ENCODE measurements at regions not wholly inside any gene's neighbourhood (a gene's known extent, or its start where the extent isn't known, plus 50 kb on each side); places are given as distances from the start of the nearest gene placed in this dataset.

- WGBS, 2 donors, result 92 to 97% methylated on average over 2 of the region's 2 CpGs
- no peak for TF ChIP-seq POLR2A (IDR thresholded peaks at IDR 0.05)
- no peak for TF ChIP-seq CTCF (IDR thresholded peaks at IDR 0.05)
- H3K27ac ChIP-seq, result no peak overlapping the region
- H3K36me3 ChIP-seq (replicated peaks in 1 of 2; ENCODE audit: insufficient read depth in 1 of 2, low read depth in 2 of 2), result no peaks in the 10 kb centered on the region
- H3K4me1 ChIP-seq, result no peaks in the 10 kb centered on the region
- no peak overlapping the region for H3K4me3 ChIP-seq
- intact Hi-C loops (cut with DNase I), result no loop called here
- no peaks in the 10 kb centered on the region for H3K9me3 ChIP-seq
- DNase-seq (peak in 2 of 4 donors; percentile 7 to 12), ATAC-seq (no peak)
- no peaks in the 10 kb centered on the region for H3K27me3 ChIP-seq
These were observed 277.7 kb upstream of the JARID2 start for GRCh38 chr6:14968056-14968637.

GRCh38 chr6:14969126-14969525, 276.7 kb upstream of the JARID2 start:
- H3K27me3 ChIP-seq, result no peaks in the 10 kb centered on the region
- H3K9me3 ChIP-seq, result no peaks in the 10 kb centered on the region
- no peaks in the 10 kb centered on the region for H3K4me1 ChIP-seq
- no peaks in the 10 kb centered on the region for H3K36me3 ChIP-seq (replicated peaks in 1 of 2; ENCODE audit: insufficient read depth in 1 of 2, low read depth in 2 of 2)
- no peak for DNase-seq
- TF ChIP-seq CTCF (IDR thresholded peaks at IDR 0.05) (no peak), POLR2A (IDR thresholded peaks at IDR 0.05) (no peak)
- intact Hi-C loops (cut with DNase I), result no loop called here
- H3K27ac ChIP-seq, result no peak overlapping the region
- H3K4me3 ChIP-seq, result no peak overlapping the region
- no peak for ATAC-seq

- DNase-seq, result no peak
- intact Hi-C loops (cut with DNase I), result no loop called here
- Histone ChIP-seq H3K36me3 (replicated peaks in 1 of 2; ENCODE audit: insufficient read depth in 1 of 2, low read depth in 2 of 2) (no peaks in the 10 kb centered on the region), H3K4me3 (no peak overlapping the region), H3K9me3 (no peaks in the 10 kb centered on the region), H3K4me1 (no peaks in the 10 kb centered on the region), H3K27me3 (no peaks in the 10 kb centered on the region), H3K27ac (no peak overlapping the region)
- WGBS, 2 donors, result 74 to 86% methylated on average over 4 of the region's 4 CpGs
- TF ChIP-seq POLR2A (IDR thresholded peaks at IDR 0.05) (no peak), CTCF (IDR thresholded peaks at IDR 0.05) (no peak)
- ATAC-seq, result no peak
These were observed 273.3 kb upstream of the JARID2 start for GRCh38 chr6:14972379-14973067.

- no peak overlapping the region for H3K4me3 ChIP-seq
- no peaks in the 10 kb centered on the region for H3K27me3 ChIP-seq
- no peaks in the 10 kb centered on the region for H3K4me1 ChIP-seq
- intact Hi-C loops (cut with DNase I), result no loop called here
- 81 to 100% methylated on average over 1 of the region's 1 CpG for WGBS, 2 donors
- no peaks in the 10 kb centered on the region for H3K9me3 ChIP-seq
- TF ChIP-seq CTCF (IDR thresholded peaks at IDR 0.05) (no peak), POLR2A (IDR thresholded peaks at IDR 0.05) (no peak)
- H3K36me3 ChIP-seq (replicated peaks in 1 of 2; ENCODE audit: insufficient read depth in 1 of 2, low read depth in 2 of 2), result no peaks in the 10 kb centered on the region
- no peak overlapping the region for H3K27ac ChIP-seq
- DNase-seq (no peak), ATAC-seq (no peak)
These were observed 271.5 kb upstream of the JARID2 start for GRCh38 chr6:14974372-14974771.

All from body of pancreas (tissue), 4 donors.